ENCODE measurements at regions not wholly inside any gene's neighbourhood (a gene's known extent, or its start where the extent isn't known, plus 50 kb on each side); places are given as distances from the start of the nearest gene placed in this dataset.

GRCh38 chr2:212619954-212620353, 81.4 kb upstream of the ERBB4 start:
- TF ChIP-seq OVOL2 (CRISPR knock-in tag; IDR thresholded peaks at IDR 0.05; ENCODE audit: borderline replicate concordance): no peak
- TF ChIP-seq CTCF (IDR thresholded peaks at IDR 0.05): no peak
- no peak for TF ChIP-seq ZNF423 (CRISPR knock-in tag; IDR thresholded peaks at IDR 0.05)
- no peak for TF ChIP-seq TCF7 (CRISPR knock-in tag; IDR thresholded peaks at IDR 0.05; ENCODE audit: low read depth)
- TF ChIP-seq ATF1 (CRISPR knock-in tag; IDR thresholded peaks at IDR 0.05): no peak
- TF ChIP-seq KAT7 (CRISPR knock-in tag; IDR thresholded peaks at IDR 0.05; ENCODE audit: borderline replicate concordance): no peak
- no peak for TF ChIP-seq ZNF263 (CRISPR knock-in tag; IDR thresholded peaks at IDR 0.05; ENCODE audit: low read depth)
- no peak for TF ChIP-seq E2F1 (CRISPR knock-in tag; IDR thresholded peaks at IDR 0.05)
- no peak for TF ChIP-seq HMGXB4 (CRISPR knock-in tag; IDR thresholded peaks at IDR 0.05)
- TF ChIP-seq IRF1 (CRISPR knock-in tag; IDR thresholded peaks at IDR 0.05): no peak
- TF ChIP-seq PREB (CRISPR knock-in tag; IDR thresholded peaks at IDR 0.05; ENCODE audit: borderline replicate concordance): no peak
- TF ChIP-seq USF2 (CRISPR knock-in tag; IDR thresholded peaks at IDR 0.05): no peak
